ENCODE measurements at regions not wholly inside any gene's neighbourhood (a gene's known extent, or its start where the extent isn't known, plus 50 kb on each side); places are given as distances from the start of the nearest gene placed in this dataset.
A peak's percentile ranks its signal among the peaks of the same experiment; 100 is the strongest.

DNA sequence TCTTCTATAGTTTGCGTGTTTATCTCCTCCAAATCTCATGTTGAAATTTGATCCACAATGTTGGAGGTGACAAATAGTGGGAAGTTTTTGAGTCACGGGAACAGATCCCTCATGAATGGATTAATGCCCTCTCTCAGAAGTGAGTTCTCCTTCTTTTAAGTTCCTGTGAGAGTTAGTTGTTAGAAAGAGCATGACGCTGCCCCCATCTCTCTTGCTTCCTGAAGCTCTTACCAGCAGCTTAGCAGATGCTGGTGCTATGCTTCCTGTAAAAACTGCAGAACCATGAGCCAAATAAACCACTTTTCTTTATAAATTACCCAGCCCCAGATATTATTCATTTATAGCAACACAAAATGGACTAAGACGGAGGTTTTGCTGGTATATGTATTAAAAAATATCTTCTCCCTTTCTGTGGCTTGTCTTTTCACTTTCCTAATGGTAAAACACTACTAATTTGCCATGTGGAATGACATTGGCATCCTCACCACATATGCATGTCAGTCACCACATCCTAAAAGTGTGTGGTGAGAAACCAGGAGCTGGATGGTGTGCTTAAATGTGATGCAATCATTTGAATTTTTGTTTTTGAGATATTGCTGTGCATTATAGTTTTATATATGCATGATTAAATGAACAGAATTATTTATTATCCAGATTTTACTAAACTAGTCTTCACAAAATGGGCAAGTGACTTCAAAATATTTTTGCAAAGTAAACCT is 449.3 kb downstream of the ADAMTS20 start:
- Histone ChIP-seq H3K27ac (no peak overlapping the region), H4K20me1 (ENCODE audit: insufficient read depth, poor library complexity, severe bottlenecking) (no peaks in the 10 kb centered on the region), H3K9me2 (replicated peaks; ENCODE audit: insufficient read depth) (no peaks in the 10 kb centered on the region), H3K4me2 (no peak overlapping the region), H3K27me3 (no peaks in the 10 kb centered on the region), H2AFZ (no peak overlapping the region), H3K9me3 (ENCODE audit: low read depth) (no peaks in the 10 kb centered on the region), H3K79me2 (no peaks in the 10 kb centered on the region), H3K4me1 (ENCODE audit: insufficient read depth) (peaks cover 14% of the 10 kb centered on the region), H3K36me3 (replicated peaks; ENCODE audit: insufficient read depth, low read depth) (no peaks in the 10 kb centered on the region), H3K4me3 (no peak overlapping the region)
- TF ChIP-seq CTCF (IDR thresholded peaks at IDR 0.05; ENCODE audit: poor library complexity) (no peak), EZH2phosphoT487 (IDR thresholded peaks at IDR 0.05; ENCODE audit: low read depth, severe bottlenecking, unreplicated experiment) (no peak), EZH2 (IDR thresholded peaks at IDR 0.05; ENCODE audit: borderline replicate concordance) (no peak)
- no peak for DNase-seq (ENCODE audit: low spot score)
- 69% methylated on average over 4 of the region's 4 CpGs for WGBS (ENCODE audit: low lambda C conversion rate, missing lambda C conversion rate)

- Histone ChIP-seq H3K27ac (peak overlapping the region; percentile 31), H3K36me3 (replicated peaks; ENCODE audit: insufficient read depth, low read depth) (no peaks in the 10 kb centered on the region), H3K27me3 (no peaks in the 10 kb centered on the region), H2AFZ (no peak overlapping the region), H3K4me1 (ENCODE audit: insufficient read depth) (peaks cover 14% of the 10 kb centered on the region), H3K79me2 (no peaks in the 10 kb centered on the region), H4K20me1 (ENCODE audit: insufficient read depth, poor library complexity, severe bottlenecking) (no peaks in the 10 kb centered on the region), H3K9me3 (ENCODE audit: low read depth) (no peaks in the 10 kb centered on the region), H3K4me3 (no peak overlapping the region), H3K4me2 (no peak overlapping the region), H3K9me2 (replicated peaks; ENCODE audit: insufficient read depth) (no peaks in the 10 kb centered on the region)
- TF ChIP-seq CTCF (IDR thresholded peaks at IDR 0.05; ENCODE audit: poor library complexity) (no peak), EZH2phosphoT487 (IDR thresholded peaks at IDR 0.05; ENCODE audit: low read depth, severe bottlenecking, unreplicated experiment) (no peak), EZH2 (IDR thresholded peaks at IDR 0.05; ENCODE audit: borderline replicate concordance) (no peak)
- no peak for DNase-seq (ENCODE audit: low spot score)
- 56% methylated on average over 1 of the region's 1 CpG for WGBS (ENCODE audit: low lambda C conversion rate, missing lambda C conversion rate)
These were observed 451.8 kb downstream of the ADAMTS20 start for GRCh38 chr12:43100231-43100630.

- Histone ChIP-seq H3K4me2 (peak overlapping the region; percentile 10), H3K9me2 (replicated peaks; ENCODE audit: insufficient read depth) (no peaks in the 10 kb centered on the region), H3K27me3 (no peaks in the 10 kb centered on the region), H3K27ac (peak overlapping the region; percentile 31), H2AFZ (no peak overlapping the region), H3K9me3 (ENCODE audit: low read depth) (no peaks in the 10 kb centered on the region), H3K79me2 (no peaks in the 10 kb centered on the region), H4K20me1 (ENCODE audit: insufficient read depth, poor library complexity, severe bottlenecking) (no peaks in the 10 kb centered on the region), H3K4me3 (no peak overlapping the region), H3K4me1 (ENCODE audit: insufficient read depth) (peaks cover 11% of the 10 kb centered on the region), H3K36me3 (replicated peaks; ENCODE audit: insufficient read depth, low read depth) (no peaks in the 10 kb centered on the region)
- DNase-seq (ENCODE audit: low spot score): no peak
- TF ChIP-seq EZH2 (IDR thresholded peaks at IDR 0.05; ENCODE audit: borderline replicate concordance): no peak
- no peak for TF ChIP-seq CTCF (IDR thresholded peaks at IDR 0.05; ENCODE audit: poor library complexity)
- no peak for TF ChIP-seq EZH2phosphoT487 (IDR thresholded peaks at IDR 0.05; ENCODE audit: low read depth, severe bottlenecking, unreplicated experiment)
- 34% methylated on average over 3 of the region's 3 CpGs for WGBS (ENCODE audit: low lambda C conversion rate, missing lambda C conversion rate)
These were observed 452.3 kb downstream of the ADAMTS20 start for GRCh38 chr12:43099691-43100163.
